Smooth muscle cell (in vitro differentiated cells): ENCODE measurements at regions not wholly inside any gene's neighbourhood (a gene's known extent, or its start where the extent isn't known, plus 50 kb on each side); places are given as distances from the start of the nearest gene placed in this dataset.

Source experiments
- DNase-seq: peaks from one replicate; lab custom pipeline; 2025; ENCODE audit not compliant: unreplicated experiment; lab: John Stamatoyannopoulos, UW
- H2AFZ ChIP-seq: fragments of 200-600 bp; sonication (generic); 2 replicates; pipeline ENCODE4 v1.6.0; 2016; ENCODE audit warnings: antibody characterized with exemption, low read depth, mild to moderate bottlenecking
- H3F3A ChIP-seq: fragments of 200-600 bp; sonication (generic); 2 replicates; pipeline ENCODE4 v1.6.0; 2017; ENCODE audit warnings: antibody characterized with exemption, low read depth
- H3K27ac ChIP-seq: fragments of 200-600 bp; sonication (generic); 2 replicates; pipeline ENCODE4 v1.5.1; 2016; ENCODE audit warnings: low read depth, mild to moderate bottlenecking
- H3K27me3 ChIP-seq: fragments of 200-600 bp; sonication (generic); 2 replicates; pipeline ENCODE4 v1.6.1; 2016; ENCODE audit warnings: low read depth, mild to moderate bottlenecking
- H3K36me3 ChIP-seq: fragments of 200-600 bp; sonication (generic); 2 replicates; pipeline ENCODE4 v1.5.1; 2016; ENCODE audit warnings: low read depth
- H3K4me1 ChIP-seq: fragments of 200-600 bp; sonication (generic); 2 replicates; pipeline ENCODE4 v1.5.1; 2016; ENCODE audit warnings: low read depth
- H3K4me2 ChIP-seq: fragments of 200-600 bp; sonication (generic); 2 replicates; pipeline ENCODE4 v1.6.0; 2016; ENCODE audit warnings: mild to moderate bottlenecking
- H3K4me3 ChIP-seq: fragments of 200-600 bp; sonication (generic); 2 replicates; pipeline ENCODE4 v1.5.1; 2016; ENCODE audit warnings: mild to moderate bottlenecking
- H3K79me2 ChIP-seq: fragments of 200-600 bp; sonication (generic); 2 replicates; pipeline ENCODE4 v1.6.0; 2016; ENCODE audit warnings: low read depth, mild to moderate bottlenecking
- H3K9ac ChIP-seq: fragments of 200-600 bp; sonication (generic); 2 replicates; pipeline ENCODE4 v1.6.0; 2016; ENCODE audit warnings: low read depth
- H3K9me3 ChIP-seq: fragments of 200-600 bp; sonication (generic); replicated peaks from 2 replicates; pipeline ENCODE4 v1.5.1; 2016; ENCODE audit warnings: low read depth
- H4K20me1 ChIP-seq: fragments of 200-600 bp; sonication (generic); 2 replicates; pipeline ENCODE4 v1.6.0; 2016; ENCODE audit warnings: low read depth
- CTCF ChIP-seq: fragments of 200-600 bp; sonication (generic); IDR thresholded peaks from 2 replicates; pipeline ENCODE4 v1.5.1; 2017; ENCODE audit warnings: borderline replicate concordance, mild to moderate bottlenecking, antibody characterized with exemption; ENCODE audit not compliant: insufficient read depth, poor library complexity, severe bottlenecking
- WGBS: methylation state at CpG from one replicate; pipeline ENCODE4 v1.1.7; 2016; ENCODE audit warnings: low lambda C conversion rate; 5-methylcytosine and 5-hydroxymethylcytosine counted together

GRCh38 chr21:29243188-29243587 is 55.5 kb upstream of the BACH1 start:
- no peaks in the 10 kb centered on the region for H3K36me3 ChIP-seq
- no peak for TF ChIP-seq CTCF
- no peak overlapping the region for H3K4me3 ChIP-seq
- H3K79me2 ChIP-seq: no peaks in the 10 kb centered on the region
- 96% methylated on average over 1 of the region's 1 CpG for WGBS
- no peak overlapping the region for H3K27ac ChIP-seq
- no peaks in the 10 kb centered on the region for H3F3A ChIP-seq
- no peaks in the 10 kb centered on the region for H3K9me3 ChIP-seq
- DNase-seq: no peak
- no peaks in the 10 kb centered on the region for H4K20me1 ChIP-seq
- H2AFZ ChIP-seq: no peak overlapping the region
- no peaks in the 10 kb centered on the region for H3K4me1 ChIP-seq
- no peaks in the 10 kb centered on the region for H3K27me3 ChIP-seq
- no peak overlapping the region for H3K4me2 ChIP-seq
- no peak overlapping the region for H3K9ac ChIP-seq

GRCh38 chr21:29245104-29245643 is 53.5 kb upstream of the BACH1 start:
- Histone ChIP-seq H3K4me3 (no peak overlapping the region), H3K36me3 (no peaks in the 10 kb centered on the region), H3K27me3 (no peaks in the 10 kb centered on the region), H3K9me3 (no peaks in the 10 kb centered on the region), H4K20me1 (no peaks in the 10 kb centered on the region), H3K4me2 (no peak overlapping the region), H3K27ac (peak overlapping the region; percentile 60), H3F3A (no peaks in the 10 kb centered on the region), H3K4me1 (no peaks in the 10 kb centered on the region), H2AFZ (peak overlapping the region; percentile 20), H3K9ac (no peak overlapping the region), H3K79me2 (no peaks in the 10 kb centered on the region)
- 23% methylated on average over 3 of the region's 3 CpGs for WGBS
- no peak for DNase-seq
- no peak for TF ChIP-seq CTCF

GRCh38 chr21:29245863-29246262 is 52.9 kb upstream of the BACH1 start:
- Histone ChIP-seq H4K20me1 (no peaks in the 10 kb centered on the region), H3K27me3 (no peaks in the 10 kb centered on the region), H3K79me2 (no peaks in the 10 kb centered on the region), H2AFZ (no peak overlapping the region), H3K27ac (peak overlapping the region; percentile 60), H3K9ac (no peak overlapping the region), H3K9me3 (no peaks in the 10 kb centered on the region), H3K4me2 (no peak overlapping the region), H3F3A (no peaks in the 10 kb centered on the region), H3K4me3 (no peak overlapping the region), H3K36me3 (no peaks in the 10 kb centered on the region), H3K4me1 (no peaks in the 10 kb centered on the region)
- DNase-seq: no peak
- TF ChIP-seq CTCF: no peak

- no peaks in the 10 kb centered on the region for H4K20me1 ChIP-seq
- H3K27me3 ChIP-seq: no peaks in the 10 kb centered on the region
- H3K9me3 ChIP-seq: no peaks in the 10 kb centered on the region
- H3K79me2 ChIP-seq: no peaks in the 10 kb centered on the region
- H2AFZ ChIP-seq: no peak overlapping the region
- no peak for DNase-seq
- H3K27ac ChIP-seq: no peak overlapping the region
- TF ChIP-seq CTCF: no peak
- H3K36me3 ChIP-seq: no peaks in the 10 kb centered on the region
- H3K4me2 ChIP-seq: no peak overlapping the region
- H3K9ac ChIP-seq: no peak overlapping the region
- no peak overlapping the region for H3K4me3 ChIP-seq
- H3K4me1 ChIP-seq: no peaks in the 10 kb centered on the region
- no peaks in the 10 kb centered on the region for H3F3A ChIP-seq
- 92% methylated on average over 2 of the region's 2 CpGs for WGBS
Observed at GRCh38 chr21:29246614-29247013, 52.1 kb upstream of the BACH1 start.
